Neural progenitor cell (in vitro differentiated cells): ENCODE measurements at regions not wholly inside any gene's neighbourhood (a gene's known extent, or its start where the extent isn't known, plus 50 kb on each side); places are given as distances from the start of the nearest gene placed in this dataset.

Source experiments
- DNase-seq: peaks from one replicate; pipeline ENCODE4 v3.0.0-alpha.2; 2016; ENCODE audit warnings: low spot score
- H2AFZ ChIP-seq: fragments of 200-600 bp; sonication (generic); replicated peaks from 2 replicates; pipeline ENCODE4 v1.6.1; 2016; ENCODE audit warnings: antibody characterized with exemption
- H3F3A ChIP-seq: fragments of 200-600 bp; sonication (generic); 2 replicates; pipeline ENCODE4 v1.6.1; 2016; ENCODE audit warnings: antibody characterized with exemption, low read depth
- H3K27ac ChIP-seq: fragments of 200-600 bp; sonication (generic); 2 replicates; pipeline ENCODE4 v1.5.1; 2016; ENCODE audit warnings: mild to moderate bottlenecking
- H3K27me3 ChIP-seq: fragments of 200-600 bp; sonication (generic); 2 replicates; pipeline ENCODE4 v1.6.1; 2016; ENCODE audit warnings: mild to moderate bottlenecking, moderate library complexity
- H3K36me3 ChIP-seq: fragments of 200-600 bp; sonication (generic); 2 replicates; pipeline ENCODE4 v1.5.1; 2016
- H3K4me1 ChIP-seq: fragments of 200-600 bp; sonication (generic); 2 replicates; pipeline ENCODE4 v1.6.1; 2016; ENCODE audit warnings: mixed run types
- H3K4me2 ChIP-seq: fragments of 200-600 bp; sonication (generic); 2 replicates; pipeline ENCODE4 v1.6.1; 2016
- H3K4me3 ChIP-seq: fragments of 200-600 bp; sonication (generic); 2 replicates; pipeline ENCODE4 v1.5.1; 2016
- H3K79me2 ChIP-seq: fragments of 200-600 bp; sonication (generic); 2 replicates; pipeline ENCODE4 v1.6.1; 2016; ENCODE audit warnings: low read depth
- H3K9ac ChIP-seq: fragments of 200-600 bp; sonication (generic); 2 replicates; pipeline ENCODE4 v1.6.1; 2016
- H3K9me3 ChIP-seq: fragments of 200-600 bp; sonication (generic); 2 replicates; pipeline ENCODE4 v1.5.1; 2016; ENCODE audit warnings: low read depth
- H4K20me1 ChIP-seq: fragments of 200-600 bp; sonication (generic); 2 replicates; pipeline ENCODE4 v1.6.1; 2016; ENCODE audit warnings: low read depth
- H3K27ac Mint-ChIP-seq: 3 replicates; pipeline ENCODE4 v1.8.0; 2021; ENCODE audit warnings: mixed read lengths
- H3K27me3 Mint-ChIP-seq: 2 replicates; pipeline ENCODE4 v1.8.0; 2022; ENCODE audit warnings: low read depth, mild to moderate bottlenecking, inconsistent platforms, moderate library complexity, mixed read lengths; ENCODE audit not compliant: insufficient read depth
- H3K36me3 Mint-ChIP-seq: 3 replicates; pipeline ENCODE4 v1.8.0; 2021; ENCODE audit warnings: mixed read lengths
- H3K4me1 Mint-ChIP-seq: 3 replicates; pipeline ENCODE4 v1.8.0; 2021; ENCODE audit warnings: mixed read lengths
- H3K4me3 Mint-ChIP-seq: 3 replicates; pipeline ENCODE4 v1.8.0; 2021; ENCODE audit warnings: mild to moderate bottlenecking, moderate library complexity, mixed read lengths
- H3K9me3 Mint-ChIP-seq: 3 replicates; pipeline ENCODE4 v1.8.0; 2020; ENCODE audit warnings: mixed read lengths
- CTCF ChIP-seq: fragments of 200-600 bp; sonication (generic); IDR thresholded peaks from 2 replicates; pipeline ENCODE4 v1.5.1; 2017; ENCODE audit warnings: antibody characterized with exemption, mild to moderate bottlenecking
- EZH2 ChIP-seq: fragments of 200-600 bp; sonication (generic); IDR thresholded peaks from 2 replicates; pipeline ENCODE4 v1.6.1; 2017; ENCODE audit warnings: antibody characterized with exemption, mild to moderate bottlenecking, moderate library complexity
- EZH2phosphoT487 ChIP-seq: fragments of 200-600 bp; sonication (generic); IDR thresholded peaks from 2 replicates; pipeline ENCODE4 v1.6.1; 2017; ENCODE audit warnings: antibody characterized with exemption

DNA sequence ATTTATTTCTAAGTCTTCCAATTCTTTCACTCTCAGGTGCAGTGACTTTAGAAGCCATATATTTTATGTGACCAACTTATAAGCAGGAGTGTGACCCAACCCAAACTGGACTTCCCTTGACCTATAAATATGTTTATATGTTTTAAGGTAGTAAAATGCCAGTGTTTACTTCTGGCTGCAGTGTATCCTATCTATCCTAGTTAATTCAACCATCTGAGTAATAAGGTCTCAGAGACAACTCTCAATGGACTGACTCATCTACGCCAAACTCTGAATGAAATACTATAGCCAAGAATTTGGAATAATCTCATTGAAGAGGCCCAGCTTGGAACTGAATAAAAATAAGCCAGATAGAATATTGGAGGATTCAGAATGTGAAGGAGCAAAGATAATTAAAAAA, 544.5 kb upstream of the SORCS1 start:
- Mint-ChIP-seq H3K4me1 (no peaks in the 10 kb centered on the region), H3K27me3 (no peaks in the 10 kb centered on the region), H3K36me3 (no peaks in the 10 kb centered on the region), H3K27ac (no peak overlapping the region), H3K9me3 (peaks cover 2% of the 10 kb centered on the region), H3K4me3 (no peak overlapping the region)
- Histone ChIP-seq H2AFZ (no peak overlapping the region), H4K20me1 (no peaks in the 10 kb centered on the region), H3K36me3 (no peaks in the 10 kb centered on the region), H3K4me2 (no peak overlapping the region), H3K27ac (no peak overlapping the region), H3K9me3 (no peaks in the 10 kb centered on the region), H3K4me3 (no peak overlapping the region), H3K79me2 (no peaks in the 10 kb centered on the region), H3F3A (no peaks in the 10 kb centered on the region), H3K9ac (no peak overlapping the region), H3K27me3 (no peaks in the 10 kb centered on the region), H3K4me1 (no peaks in the 10 kb centered on the region)
- TF ChIP-seq EZH2 (no peak), CTCF (no peak), EZH2phosphoT487 (no peak)
- no peak for DNase-seq

GRCh38 chr10:107706096-107706725, 541.7 kb upstream of the SORCS1 start:
- Mint-ChIP-seq H3K27me3 (no peaks in the 10 kb centered on the region), H3K9me3 (no peaks in the 10 kb centered on the region), H3K4me1 (no peaks in the 10 kb centered on the region), H3K36me3 (no peaks in the 10 kb centered on the region), H3K27ac (no peak overlapping the region), H3K4me3 (no peak overlapping the region)
- no peak for DNase-seq
- H4K20me1 ChIP-seq: no peaks in the 10 kb centered on the region
- H3K9me3 ChIP-seq: no peaks in the 10 kb centered on the region
- no peaks in the 10 kb centered on the region for H3K27me3 ChIP-seq
- H3K4me3 ChIP-seq: no peak overlapping the region
- no peak overlapping the region for H3K27ac ChIP-seq
- no peaks in the 10 kb centered on the region for H3K79me2 ChIP-seq
- H3K4me1 ChIP-seq: no peaks in the 10 kb centered on the region
- no peak overlapping the region for H2AFZ ChIP-seq
- no peaks in the 10 kb centered on the region for H3F3A ChIP-seq
- H3K36me3 ChIP-seq: no peaks in the 10 kb centered on the region
- no peak overlapping the region for H3K9ac ChIP-seq
- TF ChIP-seq CTCF (no peak), EZH2phosphoT487 (no peak), EZH2 (no peak)
- H3K4me2 ChIP-seq: no peak overlapping the region

- no peak for DNase-seq
- no peaks in the 10 kb centered on the region for H3K9me3 Mint-ChIP-seq
- Histone ChIP-seq H3K9ac (no peak overlapping the region), H3K4me1 (no peaks in the 10 kb centered on the region), H3K79me2 (no peaks in the 10 kb centered on the region), H3K27ac (no peak overlapping the region), H4K20me1 (no peaks in the 10 kb centered on the region), H2AFZ (no peak overlapping the region), H3F3A (no peaks in the 10 kb centered on the region), H3K4me2 (no peak overlapping the region), H3K4me3 (no peak overlapping the region), H3K36me3 (no peaks in the 10 kb centered on the region), H3K27me3 (no peaks in the 10 kb centered on the region), H3K9me3 (no peaks in the 10 kb centered on the region)
- H3K27me3 Mint-ChIP-seq: peaks cover under 1% of the 10 kb centered on the region
- no peak overlapping the region for H3K27ac Mint-ChIP-seq
- H3K36me3 Mint-ChIP-seq: no peaks in the 10 kb centered on the region
- no peak for TF ChIP-seq CTCF
- no peak for TF ChIP-seq EZH2phosphoT487
- no peak for TF ChIP-seq EZH2
- no peak overlapping the region for H3K4me3 Mint-ChIP-seq
- H3K4me1 Mint-ChIP-seq: no peaks in the 10 kb centered on the region
Measured at GRCh38 chr10:107701943-107702342, 537.4 kb upstream of the SORCS1 start.
